Right renal cortex interstitium (tissue), 3 donors: ENCODE measurements at regions not wholly inside any gene's neighbourhood (a gene's known extent, or its start where the extent isn't known, plus 50 kb on each side); places are given as distances from the start of the nearest gene placed in this dataset.
A peak's percentile ranks its signal among the peaks of the same experiment; 100 is the strongest.

Source experiments
- DNase-seq, 3 donors: peaks; one replicate each; pipeline ENCODE4 v3.0.0-alpha.2; 2013; ENCODE audit warnings: low read depth in 3 of 3, low spot score in 2 of 3

GRCh38 chr21:16071761-16072160, 342.0 kb downstream of the USP25 start:
- no peak for DNase-seq

GRCh38 chr21:16072221-16072620, 342.4 kb downstream of the USP25 start:
- no peak for DNase-seq

- DNase-seq: peak; percentile 27 to 44 (median 41)
Observed at GRCh38 chr21:16072737-16073136, 343.0 kb downstream of the USP25 start.

- no peak for DNase-seq
Observed at GRCh38 chr21:16073586-16073985, 343.8 kb downstream of the USP25 start.

- no peak for DNase-seq
Observed at GRCh38 chr21:16074950-16075489, 345.2 kb downstream of the USP25 start.

GRCh38 chr21:16075649-16076282, 346.0 kb downstream of the USP25 start:
- DNase-seq: no peak

- DNase-seq: no peak
Observed at GRCh38 chr21:16076465-16076864, 346.7 kb downstream of the USP25 start.

GRCh38 chr21:16078382-16078781, 348.6 kb downstream of the USP25 start:
- no peak for DNase-seq

- no peak for DNase-seq
Observed at GRCh38 chr21:16079830-16080229, 350.0 kb downstream of the USP25 start.

- DNase-seq: no peak
Observed at GRCh38 chr21:16081304-16081703, 351.5 kb downstream of the USP25 start.

GRCh38 chr21:16082038-16082816, 352.4 kb downstream of the USP25 start:
- DNase-seq: no peak

- DNase-seq: no peak
Observed at GRCh38 chr21:16084776-16085364, 355.1 kb downstream of the USP25 start.

- DNase-seq: no peak
Observed at GRCh38 chr21:16085421-16085820, 355.6 kb downstream of the USP25 start.

- no peak for DNase-seq
Observed at GRCh38 chr21:16086121-16086520, 356.3 kb downstream of the USP25 start.

GRCh38 chr21:16086936-16087335, 357.2 kb downstream of the USP25 start:
- no peak for DNase-seq

- no peak for DNase-seq
Observed at GRCh38 chr21:16087523-16087922, 357.7 kb downstream of the USP25 start.

- DNase-seq: no peak
Observed at GRCh38 chr21:16088056-16088455, 358.3 kb downstream of the USP25 start.

- no peak for DNase-seq
Observed at GRCh38 chr21:16095005-16095404, 365.2 kb downstream of the USP25 start.

GRCh38 chr21:16096988-16097387, 367.2 kb downstream of the USP25 start:
- no peak for DNase-seq

- no peak for DNase-seq
Observed at GRCh38 chr21:16102113-16102512, 372.3 kb downstream of the USP25 start.

- DNase-seq: no peak
Observed at GRCh38 chr21:16108561-16109075, 378.8 kb downstream of the USP25 start.
